Activated CD4-positive, CD25-positive, alpha-beta regulatory T cell (primary cell): ENCODE measurements at regions not wholly inside any gene's neighbourhood (a gene's known extent, or its start where the extent isn't known, plus 50 kb on each side); places are given as distances from the start of the nearest gene placed in this dataset.
"Not testable (repeated sequence)": the region's sequence is repeated elsewhere in the genome, so short reads cannot be mapped to it uniquely, and the experiment has no call there.

Experiments
- DNase-seq, 4 experiments: peaks; one replicate each; lab custom pipeline; 2025; lab: John Stamatoyannopoulos, UW

DNA sequence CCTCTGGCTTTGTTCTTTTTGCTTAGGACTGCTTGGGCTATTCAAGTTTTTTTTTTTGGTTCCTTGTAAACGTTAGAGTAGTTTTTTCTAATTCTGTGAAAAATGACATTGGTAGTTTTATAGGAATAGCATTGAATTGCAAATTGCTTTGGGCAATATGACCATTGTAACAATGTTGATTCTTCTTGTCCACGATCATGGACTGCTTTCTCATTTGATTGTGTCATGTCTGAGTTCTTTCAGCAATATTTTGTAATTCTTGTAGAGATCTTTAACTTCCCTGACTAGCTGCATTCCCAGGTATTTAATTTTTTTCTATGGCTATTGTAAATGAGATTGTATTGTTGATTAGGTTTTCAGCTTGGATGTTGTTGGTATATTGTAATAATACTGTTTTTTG is 286.2 kb upstream of the C1QTNF3 start:
- DNase-seq: not testable (repeated sequence)

DNA sequence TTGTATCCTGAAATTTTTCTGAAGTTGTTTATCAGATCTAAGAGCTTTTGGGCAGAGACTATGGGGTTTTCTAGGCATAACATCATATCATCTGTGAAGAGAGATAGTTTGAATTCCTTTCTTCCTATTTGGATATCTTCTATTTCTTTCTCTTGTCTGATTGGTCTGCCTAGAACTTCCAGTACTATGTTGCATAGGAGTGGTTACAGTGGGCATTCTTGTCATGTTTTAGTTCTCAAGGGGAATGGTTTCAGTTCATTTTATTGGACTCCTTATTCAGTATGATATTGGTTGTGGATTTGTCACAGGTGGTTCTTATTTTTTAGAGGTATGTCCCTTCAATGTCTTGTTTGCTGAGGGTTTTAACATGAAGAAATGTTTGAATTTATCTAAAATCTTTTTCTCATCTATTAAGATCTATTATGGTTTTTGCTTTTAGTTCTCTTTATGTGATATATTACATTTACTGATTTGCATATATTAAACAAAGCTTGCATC is 286.6 kb upstream of the C1QTNF3 start:
- not testable (repeated sequence) for DNase-seq

DNA sequence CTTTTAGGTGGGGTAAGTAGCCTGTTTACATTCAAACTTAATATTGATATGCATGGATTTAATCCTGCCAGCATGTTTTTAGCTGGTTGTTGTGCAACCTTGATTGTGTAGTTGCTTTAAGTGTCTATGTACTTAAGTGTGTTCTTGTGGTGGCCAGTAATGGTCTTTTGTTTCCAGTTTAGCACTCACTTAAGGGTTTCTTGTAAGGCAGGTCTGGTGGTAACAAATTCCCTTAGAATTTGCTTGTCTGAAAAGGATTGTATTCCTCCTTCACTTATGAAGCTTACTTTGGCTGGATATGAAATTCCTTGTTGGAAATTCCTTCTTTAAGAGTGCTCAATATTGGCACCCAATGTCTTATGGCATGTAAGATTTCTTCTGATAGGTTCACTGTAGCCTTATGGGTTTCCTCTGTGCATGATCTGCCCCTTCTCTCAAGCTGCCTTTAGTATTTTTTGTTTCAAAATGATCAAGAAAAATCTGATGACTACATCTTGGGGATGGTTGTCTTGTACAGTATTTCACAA is 289.0 kb upstream of the C1QTNF3 start:
- DNase-seq: not testable (repeated sequence)

DNA sequence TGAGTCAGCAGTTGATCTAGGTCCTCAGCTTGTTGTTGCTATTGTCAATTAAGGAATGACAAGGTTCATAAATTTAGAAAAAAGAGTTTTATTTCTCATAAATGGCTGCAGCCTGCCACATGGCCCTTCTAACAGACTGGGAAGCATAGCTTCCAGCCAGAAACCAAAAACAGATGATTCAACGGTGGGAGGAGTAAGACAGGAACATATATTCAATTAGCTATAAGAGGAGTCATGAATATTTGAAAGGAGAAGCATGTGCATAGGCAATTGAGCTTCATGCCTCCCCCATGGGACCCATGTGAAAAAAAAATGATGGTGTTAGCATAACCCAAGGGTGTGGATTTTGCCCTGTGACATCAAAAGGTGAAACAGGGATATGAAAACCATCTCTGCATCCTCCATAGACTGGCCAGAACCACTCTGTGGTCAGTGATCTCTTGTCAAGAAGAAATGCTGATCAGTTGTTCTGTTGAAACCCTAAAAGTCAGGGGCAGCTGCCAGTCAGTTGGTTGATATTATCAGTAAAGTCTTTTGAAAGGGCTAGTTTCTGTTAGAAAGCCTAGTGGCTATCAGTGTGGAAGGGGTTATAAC is 296.5 kb upstream of the C1QTNF3 start:
- not testable (repeated sequence) for DNase-seq

DNA sequence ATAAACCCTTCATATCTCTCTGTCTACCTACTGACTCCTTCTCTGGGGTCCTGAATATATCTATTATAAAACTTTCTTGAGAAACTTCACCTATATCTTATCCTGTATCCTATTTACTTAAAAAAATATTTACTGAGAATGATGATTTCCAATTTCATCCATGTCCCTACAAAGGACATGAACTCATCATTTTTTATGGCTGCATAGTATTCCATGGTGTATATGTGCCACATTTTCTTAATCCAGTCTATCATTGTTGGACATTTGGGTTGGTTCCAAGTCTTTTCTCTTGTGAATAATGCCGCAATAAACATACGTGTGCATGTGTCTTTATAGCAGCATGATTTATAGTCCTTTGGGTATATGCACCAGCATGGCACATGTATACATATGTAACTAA is 301.7 kb upstream of the RAI14 start:
- not testable (repeated sequence) for DNase-seq

DNA sequence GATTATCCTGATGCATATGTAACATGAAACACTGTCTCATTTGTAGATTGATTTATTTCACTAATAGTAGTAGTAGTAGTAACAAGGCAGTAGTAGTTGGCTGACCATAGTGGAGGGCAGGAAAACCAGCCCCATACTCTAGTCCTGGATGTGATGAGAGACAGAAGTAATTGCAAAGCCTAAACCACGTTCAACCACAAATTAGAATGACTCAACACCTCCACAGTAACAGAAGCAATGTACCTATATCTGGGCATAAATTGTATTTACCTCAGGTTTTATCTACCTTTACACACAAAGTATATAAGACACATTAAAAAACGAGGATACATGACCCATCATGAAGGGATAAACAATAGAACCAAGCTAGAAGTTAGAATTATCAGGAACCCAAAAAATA is 284.7 kb upstream of the RAI14 start:
- not testable (repeated sequence) for DNase-seq

DNA sequence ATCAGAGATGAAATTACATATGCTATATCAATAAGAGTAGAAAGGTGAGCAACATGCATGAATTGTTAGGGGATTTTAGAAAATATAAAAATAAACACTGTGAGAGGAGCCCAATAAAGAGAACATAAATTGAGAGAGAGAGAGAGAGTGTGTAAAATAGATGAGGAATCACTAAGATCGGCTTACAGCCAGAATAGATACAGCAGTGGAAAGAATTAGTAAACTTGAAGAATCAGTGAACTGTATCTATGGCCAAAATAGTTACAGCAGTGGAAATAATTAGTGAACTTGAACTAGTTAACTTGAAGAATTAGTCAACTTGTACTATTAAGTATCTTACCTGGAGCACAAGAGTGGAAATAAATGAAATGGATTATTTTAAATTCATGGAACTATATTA is 284.3 kb upstream of the RAI14 start:
- DNase-seq: not testable (repeated sequence)

DNA sequence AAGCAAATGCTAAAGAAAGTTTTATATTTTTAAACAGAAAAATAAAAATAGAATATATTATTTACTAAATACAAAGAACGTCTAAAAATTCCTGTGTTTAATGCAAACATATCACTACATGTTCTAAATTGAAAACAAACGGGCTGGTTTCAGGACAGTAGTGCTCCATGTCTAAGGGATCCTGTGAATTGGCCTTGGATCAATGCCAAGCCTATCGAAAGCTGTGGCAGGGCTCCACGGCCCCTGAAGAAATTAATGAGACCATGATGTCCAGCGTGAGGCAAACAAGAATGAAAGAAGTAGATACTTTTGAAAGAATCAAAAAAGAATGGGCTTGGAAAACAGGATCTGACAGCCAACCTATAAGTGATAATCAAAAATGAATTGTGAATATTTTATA is 283.4 kb upstream of the RAI14 start:
- DNase-seq: not testable (repeated sequence)

DNA sequence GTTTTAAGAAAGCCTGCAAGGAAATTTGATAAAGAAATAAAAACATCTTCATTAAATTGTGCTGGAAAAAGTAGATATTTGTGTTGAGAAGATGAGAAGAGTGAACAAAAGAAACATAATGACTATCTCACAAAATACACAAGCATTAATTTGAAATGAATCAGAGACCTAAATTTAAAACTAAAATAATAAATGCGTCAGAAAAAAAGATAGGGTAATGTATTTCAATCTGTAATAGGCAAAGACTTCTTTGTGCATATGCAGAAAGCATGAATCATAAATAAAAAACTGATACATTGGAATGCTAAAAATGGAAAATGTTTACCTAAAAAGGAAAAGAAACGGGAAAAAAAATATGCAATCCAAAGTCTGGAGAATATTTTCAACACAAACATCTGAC is 278.5 kb upstream of the RAI14 start:
- not testable (repeated sequence) for DNase-seq

DNA sequence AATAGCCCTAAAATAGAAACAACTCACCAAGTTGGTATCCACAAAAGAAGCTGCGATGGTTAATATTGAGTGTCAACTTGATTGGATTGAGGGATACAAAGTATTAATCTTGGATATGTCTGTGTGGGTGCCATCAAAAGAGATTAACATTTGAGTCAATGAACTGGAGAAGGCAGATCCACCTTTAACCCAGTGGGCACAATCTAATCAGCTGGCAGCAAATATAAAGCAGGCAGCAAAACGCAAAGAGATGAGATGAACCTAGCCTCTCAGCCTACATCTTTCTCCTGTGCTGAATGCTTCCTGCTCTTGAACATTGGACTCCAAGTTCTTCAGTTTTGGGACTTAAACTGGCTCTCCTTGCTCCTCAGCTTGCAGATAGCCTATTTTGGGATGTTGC is 277.6 kb upstream of the RAI14 start:
- not testable (repeated sequence) for DNase-seq

DNA sequence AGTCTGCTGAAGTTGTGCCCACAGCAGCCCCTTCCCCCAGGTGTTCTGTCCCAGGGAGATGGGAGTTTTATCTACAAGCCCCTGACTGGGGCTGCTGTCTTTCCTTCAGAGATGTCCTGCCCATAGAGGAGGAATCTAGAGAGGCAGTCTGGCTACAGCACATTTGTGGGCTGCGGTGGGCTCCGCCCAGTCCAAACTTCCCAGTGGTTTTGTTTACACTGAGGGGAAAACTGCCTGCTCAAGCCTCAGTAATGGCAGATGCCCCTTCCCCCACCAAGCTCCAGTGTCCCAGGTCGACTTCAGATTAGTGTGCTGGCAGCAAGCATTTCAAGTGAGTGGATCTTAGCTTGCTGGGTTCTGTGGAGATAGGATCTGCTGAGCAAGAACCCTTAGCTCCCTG is 267.4 kb upstream of the RAI14 start:
- DNase-seq: not testable (repeated sequence)

DNA sequence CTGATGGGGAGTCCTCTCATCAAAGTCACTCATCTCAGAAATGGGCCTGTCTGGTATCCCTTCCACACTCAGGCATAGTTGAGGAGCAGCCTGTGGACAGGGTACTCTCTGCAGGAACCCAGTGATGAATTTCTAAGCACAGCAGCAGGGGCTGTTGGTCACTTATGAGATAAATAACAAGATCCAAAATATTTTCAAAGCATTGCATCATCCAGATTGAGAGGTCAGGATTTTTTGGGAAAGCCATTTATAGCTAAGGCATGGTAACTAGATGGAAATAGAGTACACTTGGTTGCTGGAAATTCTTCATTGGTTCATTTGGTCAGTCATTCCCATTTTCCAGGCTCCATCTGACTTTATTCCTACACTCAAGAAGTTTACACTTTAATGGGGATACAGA is 246.8 kb upstream of the RAI14 start:
- DNase-seq: no peak

DNA sequence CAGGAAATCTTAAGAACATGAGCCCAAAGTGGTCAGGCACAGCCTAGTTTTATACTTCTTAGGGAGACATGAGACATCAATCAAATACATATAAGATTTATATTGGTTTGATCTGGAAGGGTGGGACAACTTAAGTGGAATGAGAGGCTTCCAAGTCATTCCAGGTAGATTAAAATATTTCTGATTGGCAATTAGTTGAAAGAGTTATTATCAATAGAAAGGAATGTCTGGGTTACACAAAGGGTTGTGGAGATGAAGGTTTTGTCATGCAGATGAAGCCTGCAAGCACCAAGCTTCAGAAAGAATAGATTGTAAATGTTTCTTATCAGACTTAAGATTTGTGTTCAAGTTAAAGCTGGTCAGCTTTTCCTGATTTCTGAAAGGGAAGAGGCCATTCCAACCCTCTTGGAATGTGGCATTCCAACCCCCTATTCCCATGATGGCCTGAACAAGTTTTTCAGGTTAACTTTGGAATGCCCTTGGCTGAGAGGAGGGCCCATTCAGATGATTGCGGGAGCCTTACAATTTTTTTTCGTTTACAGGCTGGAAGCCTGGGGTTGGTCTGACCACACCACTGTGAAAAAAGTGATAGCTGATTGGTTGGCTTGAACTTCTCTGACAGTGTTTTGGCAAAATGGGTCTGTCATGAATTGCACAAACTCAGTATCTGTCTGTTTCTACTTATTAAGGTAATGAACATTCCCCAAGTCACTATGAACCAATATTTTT is 245.6 kb upstream of the RAI14 start:
- DNase-seq: no peak

DNA sequence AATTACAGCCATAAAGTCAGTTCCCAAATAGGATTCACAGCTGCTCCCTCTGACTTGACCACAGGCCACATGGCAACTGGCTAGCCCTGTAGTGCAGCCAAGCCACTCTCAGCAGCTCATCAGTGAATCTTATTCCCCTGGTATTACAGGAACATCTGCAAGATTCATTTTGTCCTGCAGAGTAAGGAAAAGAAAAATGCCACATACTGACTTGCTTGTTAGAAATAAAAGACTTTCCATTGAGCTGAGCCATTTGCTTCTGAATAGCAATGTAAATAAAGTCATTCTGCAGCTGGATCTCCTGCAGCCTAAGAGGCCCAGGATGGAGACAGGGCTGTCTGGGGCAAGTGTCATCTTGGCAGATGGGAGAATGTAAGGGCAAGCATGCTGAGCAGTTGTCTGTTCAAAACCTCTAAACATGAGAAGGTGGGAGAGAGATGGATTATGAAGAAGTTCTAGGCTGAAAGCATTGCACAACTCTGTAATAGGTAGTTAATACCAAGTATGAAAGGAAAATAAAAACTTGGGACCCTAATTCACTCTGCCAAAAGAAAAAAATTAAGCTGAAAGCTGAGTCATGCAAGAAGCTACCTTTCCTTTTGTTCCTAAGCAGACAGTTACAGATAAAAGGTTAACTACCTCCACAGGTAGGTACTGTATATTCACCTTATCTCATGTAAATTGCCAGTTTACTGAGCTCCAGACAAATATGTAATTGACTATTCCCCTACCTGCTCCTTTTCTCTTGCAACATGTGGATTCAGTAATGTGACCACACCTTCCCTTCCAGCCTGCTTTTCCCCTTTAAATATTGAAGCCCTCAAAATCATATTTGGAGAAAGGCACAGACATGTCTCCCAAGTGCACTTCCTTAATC is 244.4 kb upstream of the RAI14 start:
- no peak for DNase-seq

DNA sequence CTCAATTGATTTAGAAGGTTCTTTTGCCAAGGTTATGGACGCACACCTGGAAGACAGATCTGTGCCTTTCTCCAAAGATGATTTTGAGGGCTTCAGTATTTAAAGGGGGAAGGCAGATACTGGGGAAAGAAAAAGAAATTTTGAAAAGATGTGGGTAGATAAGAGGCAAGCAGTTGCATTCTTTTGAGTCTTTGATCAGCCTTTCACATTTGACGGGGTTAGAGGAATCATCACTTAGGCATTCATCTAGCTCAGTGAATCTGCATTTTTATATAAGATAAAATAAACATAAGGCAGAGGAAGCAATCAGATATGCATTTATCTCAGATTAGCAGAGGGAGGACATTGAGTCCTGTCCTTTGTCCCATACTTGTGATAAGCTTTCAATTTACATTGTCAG is 243.4 kb upstream of the RAI14 start:
- DNase-seq: no peak

DNA sequence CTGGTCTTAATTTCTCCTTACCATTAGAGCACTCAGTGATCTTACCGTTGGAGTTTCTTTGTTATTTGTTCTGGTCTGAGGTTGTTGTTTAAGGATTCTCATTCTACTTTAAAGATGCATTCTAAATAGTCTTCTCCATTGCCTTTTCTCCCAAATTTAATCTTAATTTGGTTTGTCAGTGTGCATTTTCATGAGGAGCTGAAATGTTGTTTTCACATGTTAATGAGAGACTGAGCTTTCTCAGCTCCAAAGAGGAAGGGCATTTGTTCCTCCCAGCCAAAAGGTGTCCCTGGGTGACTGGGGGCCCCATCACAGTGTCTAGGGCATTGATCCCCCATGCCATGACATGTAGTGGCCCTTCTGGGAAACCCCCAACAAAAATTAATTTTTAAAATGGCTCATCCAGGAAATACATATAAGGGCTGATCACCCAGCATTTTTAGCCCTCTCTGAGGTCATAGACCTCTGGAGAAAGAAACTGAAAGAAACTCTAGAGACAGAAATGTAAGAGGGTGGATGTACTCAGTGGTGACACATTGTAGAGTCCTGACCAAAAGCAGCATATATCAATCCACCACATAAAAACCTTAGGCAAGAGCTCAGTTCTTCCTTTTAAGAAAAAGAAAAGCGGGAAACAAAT is 240.4 kb upstream of the RAI14 start:
- no peak for DNase-seq

DNA sequence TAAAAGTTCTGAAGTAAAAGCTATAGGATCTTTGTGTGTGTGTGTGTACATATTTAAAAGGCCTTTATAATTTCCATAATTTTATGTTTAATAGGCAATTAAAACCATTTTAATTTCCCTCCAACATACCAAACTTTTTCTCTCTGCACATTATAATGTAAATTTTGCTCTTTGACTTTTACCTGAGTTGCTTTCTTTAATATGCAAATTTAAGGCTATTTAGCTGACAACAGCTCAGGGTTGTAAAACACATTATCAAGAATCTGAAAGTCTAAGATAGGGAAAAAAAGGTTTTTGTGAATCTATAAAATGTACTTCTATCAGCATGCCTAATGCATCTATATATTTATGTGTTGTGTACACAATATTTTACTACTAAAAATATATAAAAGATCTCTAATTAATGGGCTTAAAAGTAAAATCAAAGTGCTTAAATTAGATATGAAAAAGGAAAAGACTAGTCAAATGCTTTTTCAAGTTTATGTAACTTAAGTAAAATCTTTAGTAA is 239.6 kb upstream of the RAI14 start:
- DNase-seq: no peak

DNA sequence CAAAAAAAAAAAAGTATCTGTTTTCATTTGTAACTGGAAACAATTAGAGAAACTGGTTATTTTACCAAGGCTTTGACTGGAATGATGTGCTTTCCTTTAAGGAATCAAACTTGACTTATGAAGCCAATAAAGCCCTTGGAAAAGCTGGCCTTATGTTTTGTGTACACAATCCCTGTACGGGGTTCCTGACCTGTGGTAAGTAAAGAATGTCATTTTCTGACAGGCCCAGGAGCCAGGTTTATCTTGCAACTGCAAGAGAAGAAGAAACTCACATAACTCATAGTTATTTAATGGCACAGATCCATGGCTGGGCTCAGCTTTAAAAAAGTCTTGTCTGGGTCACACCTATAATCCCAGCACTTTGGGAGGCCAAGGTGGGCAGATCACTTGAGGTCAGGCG is 235.9 kb upstream of the RAI14 start:
- not testable (repeated sequence) for DNase-seq

DNA sequence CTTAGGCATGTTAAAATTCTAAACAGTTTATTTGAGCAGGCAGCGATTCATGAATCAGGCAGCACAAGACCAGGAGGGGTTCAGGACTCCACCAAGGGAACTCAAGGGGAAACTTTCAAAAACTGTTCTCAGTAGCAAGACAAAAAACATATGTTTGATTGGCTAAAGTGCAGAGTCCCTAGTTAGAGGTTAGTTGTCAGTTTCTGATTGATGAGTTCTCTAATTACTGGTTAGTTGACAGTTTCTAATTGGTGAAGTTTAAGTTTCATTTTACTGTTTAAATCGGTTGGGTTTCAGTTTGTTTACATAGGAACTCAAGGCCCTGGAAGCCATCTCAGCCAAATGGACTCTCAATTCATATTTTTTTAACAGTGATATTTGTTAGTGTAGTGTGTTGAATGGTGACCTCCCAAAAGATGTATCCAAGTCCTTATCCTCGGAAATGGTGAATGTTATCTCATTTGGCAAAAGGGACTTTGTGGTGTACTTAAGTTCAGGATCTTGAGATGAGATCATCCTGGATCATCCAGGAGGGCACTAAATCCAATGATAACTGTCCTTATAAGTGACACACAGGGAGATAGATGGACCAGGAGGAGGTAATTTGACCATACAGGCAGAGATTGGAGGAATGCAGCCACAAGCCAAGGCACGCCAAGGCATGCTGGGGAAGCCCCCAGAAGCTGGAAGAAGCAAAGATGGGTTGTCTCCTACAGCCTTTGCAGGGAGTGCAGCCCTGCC is 219.2 kb upstream of the RAI14 start:
- no peak for DNase-seq

DNA sequence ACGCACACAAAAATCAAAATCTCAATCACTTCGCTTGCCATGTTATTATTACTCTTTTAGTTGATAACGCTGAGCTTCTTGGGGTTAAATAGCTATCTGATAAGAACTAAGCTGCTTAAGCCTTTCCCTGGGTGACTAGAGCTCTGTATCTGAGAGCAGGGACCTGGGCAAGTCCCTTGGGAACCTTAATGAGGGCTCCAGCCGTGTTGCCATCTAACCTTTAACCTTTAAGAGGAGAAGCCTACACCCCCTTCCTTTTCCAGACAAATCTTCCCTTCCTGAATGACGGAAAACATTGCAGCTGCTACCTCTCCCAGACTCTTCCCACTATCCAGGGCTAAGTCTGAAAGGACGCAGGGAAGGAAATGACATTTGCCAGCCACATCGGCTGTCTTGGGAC is 216.5 kb upstream of the RAI14 start:
- DNase-seq: no peak

DNA sequence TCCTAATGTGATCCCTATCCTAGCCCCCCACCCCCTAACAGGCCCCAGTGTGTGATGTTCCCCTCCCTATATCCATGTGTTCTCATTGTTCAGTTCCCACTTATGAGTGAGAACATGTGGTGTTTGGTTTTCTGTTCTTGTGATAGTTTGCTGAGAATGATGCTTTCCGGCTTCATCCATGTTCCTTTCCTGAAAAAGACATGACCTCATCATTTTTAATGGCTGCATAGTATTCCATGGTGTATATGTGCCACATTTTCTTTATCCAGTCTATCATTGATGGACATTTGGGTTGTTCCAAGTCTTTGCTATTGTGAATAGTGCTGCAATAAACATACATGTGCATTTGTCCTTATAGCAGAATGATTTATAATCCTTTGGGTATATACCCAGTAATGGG is 214.4 kb upstream of the RAI14 start:
- not testable (repeated sequence) for DNase-seq
